Keratinocyte (primary cell): ENCODE measurements at regions not wholly inside any gene's neighbourhood (a gene's known extent, or its start where the extent isn't known, plus 50 kb on each side); places are given as distances from the start of the nearest gene placed in this dataset.

Experiments
- DNase-seq: peaks from one replicate; pipeline ENCODE4 v3.0.0-alpha.2; 2011; ENCODE audit warnings: low read depth, missing footprints, low spot score
- FAIRE-seq: peaks from 2 replicates; lab custom pipeline; 2011; peaks lifted over from hg19 to GRCh38; lab: Jason Lieb, UNC
- H2AFZ ChIP-seq: 2 replicates; pipeline ENCODE4 v1.6.0; 2012; ENCODE audit warnings: low read length, control low read depth, inconsistent platforms; ENCODE audit not compliant: control insufficient read depth
- H3K27ac ChIP-seq: 2 replicates; pipeline ENCODE4 v1.5.1; 2011; ENCODE audit warnings: low read length; ENCODE audit not compliant: control insufficient read depth, insufficient read depth
- H3K27me3 ChIP-seq: 3 replicates; pipeline ENCODE4 v1.6.0; 2011; ENCODE audit warnings: low read length; ENCODE audit not compliant: control insufficient read depth, insufficient read depth; ENCODE audit errors: extremely low read depth
- H3K36me3 ChIP-seq, 2 experiments: 2 replicates in 1 of 2; 3 replicates in 1 of 2; pipeline ENCODE4 v1.5.1; 2011; ENCODE audit warnings: low read length in 2 of 2, mild to moderate bottlenecking in 1 of 2; ENCODE audit not compliant: control insufficient read depth in 2 of 2, insufficient read depth in 2 of 2; ENCODE audit errors: extremely low read depth in 1 of 2
- H3K4me1 ChIP-seq: 3 replicates; pipeline ENCODE4 v1.5.1; 2011; ENCODE audit warnings: low read length; ENCODE audit not compliant: control insufficient read depth, insufficient read depth; ENCODE audit errors: extremely low read depth
- H3K4me2 ChIP-seq: 3 replicates; pipeline ENCODE4 v1.6.0; 2011; ENCODE audit warnings: low read depth, low read length; ENCODE audit not compliant: control insufficient read depth, insufficient read depth; ENCODE audit errors: extremely low read depth
- H3K4me3 ChIP-seq, 3 experiments: fragments of 200-600 bp in 1 of 3; sonication (generic) in 1 of 3; 2 replicates in 2 of 3; 3 replicates in 1 of 3; pipeline ENCODE4 v1.5.1; 2011 to 2016; ENCODE audit warnings: low read length in 3 of 3, mild to moderate bottlenecking in 3 of 3, control low read depth in 2 of 3, inconsistent platforms in 1 of 3, low read depth in 1 of 3, mixed read lengths in 1 of 3, mixed run types in 1 of 3, moderate library complexity in 1 of 3; ENCODE audit not compliant: control insufficient read depth in 2 of 3, insufficient read depth in 2 of 3; ENCODE audit errors: extremely low read depth in 1 of 3
- H3K79me2 ChIP-seq: 2 replicates; pipeline ENCODE4 v1.6.0; 2012; ENCODE audit warnings: low read length; ENCODE audit not compliant: control insufficient read depth, insufficient read depth
- H3K9ac ChIP-seq: 3 replicates; pipeline ENCODE4 v1.6.0; 2011; ENCODE audit warnings: low read length; ENCODE audit not compliant: control insufficient read depth, insufficient read depth; ENCODE audit errors: extremely low read depth
- H3K9me1 ChIP-seq: 3 replicates; pipeline ENCODE4 v1.6.0; 2011; ENCODE audit warnings: low read length; ENCODE audit not compliant: control insufficient read depth, insufficient read depth; ENCODE audit errors: extremely low read depth
- H3K9me3 ChIP-seq: 2 replicates; pipeline ENCODE4 v1.5.1; 2012; ENCODE audit warnings: low read depth, low read length; ENCODE audit not compliant: control insufficient read depth
- H4K20me1 ChIP-seq: 3 replicates; pipeline ENCODE4 v1.6.0; 2011; ENCODE audit warnings: low read length; ENCODE audit not compliant: control insufficient read depth, insufficient read depth; ENCODE audit errors: extremely low read depth
- EZH2 ChIP-seq: IDR thresholded peaks from one replicate; pipeline ENCODE4 v1.6.1; 2012; ENCODE audit warnings: inconsistent platforms, mild to moderate bottlenecking, low read length, moderate library complexity
- dilution Hi-C: fragments of 300-500 bp; cut with MboI; formaldehyde crosslinking; loops from one replicate; pipeline ENCODE4 v1.7.0; 2020; ENCODE audit warnings: low sequenced_read_pairs; ENCODE audit not compliant: extremely low pct_ligation_motif_present
- TF ChIP-seq, protein P1 (sequence below), 3 experiments: IDR thresholded peaks in 1 of 3; conservative IDR thresholded peaks in 1 of 3; optimal IDR thresholded peaks in 1 of 3; 2 replicates in 2 of 3; 3 replicates in 1 of 3; pipeline versions ENCODE3 to v1.5.1; 2011; ENCODE audit warnings: low read length in 3 of 3, mild to moderate bottlenecking in 3 of 3, moderate library complexity in 2 of 3, control low read depth in 1 of 3, inconsistent platforms in 1 of 3; ENCODE audit not compliant: insufficient read depth in 2 of 3; ENCODE audit errors: extremely low read depth in 1 of 3

DNA sequence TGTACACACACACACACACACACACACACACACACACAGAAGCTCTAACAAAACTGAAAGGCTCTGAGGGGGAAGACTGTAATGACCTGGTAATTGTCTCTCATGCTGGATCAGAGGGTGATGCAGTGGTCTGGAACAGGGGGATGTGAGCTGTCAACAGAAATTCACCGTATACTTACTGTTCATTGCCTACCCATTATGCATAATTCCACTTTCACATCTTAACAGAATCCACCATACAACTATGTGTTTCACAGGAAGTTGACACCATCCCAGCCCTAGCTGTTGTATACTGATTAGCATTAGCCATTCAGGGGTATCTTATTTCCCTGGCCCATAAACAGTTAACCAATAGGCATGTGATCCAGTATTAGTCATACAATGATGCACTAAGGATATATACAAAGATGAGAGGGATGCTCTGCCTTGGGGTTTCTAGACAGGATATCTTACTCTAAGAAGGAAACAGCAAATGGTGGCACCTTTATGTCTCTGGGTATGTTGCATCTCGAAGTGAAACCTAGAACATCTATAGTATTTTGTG lies 396.5 kb upstream of the BRINP1 start:
- DNase-seq (no peak), FAIRE-seq (no peak)
- Histone ChIP-seq H3K27ac (no peak overlapping the region), H4K20me1 (no peaks in the 10 kb centered on the region), H3K36me3 (no peaks in the 10 kb centered on the region), H3K4me3 (no peak overlapping the region), H3K9ac (no peak overlapping the region), H2AFZ (no peak overlapping the region), H3K9me1 (no peaks in the 10 kb centered on the region), H3K4me1 (no peaks in the 10 kb centered on the region), H3K4me2 (no peak overlapping the region), H3K9me3 (no peaks in the 10 kb centered on the region), H3K79me2 (no peaks in the 10 kb centered on the region), H3K27me3 (no peaks in the 10 kb centered on the region)
- TF ChIP-seq EZH2: no peak
- TF ChIP-seq, protein P1, sequence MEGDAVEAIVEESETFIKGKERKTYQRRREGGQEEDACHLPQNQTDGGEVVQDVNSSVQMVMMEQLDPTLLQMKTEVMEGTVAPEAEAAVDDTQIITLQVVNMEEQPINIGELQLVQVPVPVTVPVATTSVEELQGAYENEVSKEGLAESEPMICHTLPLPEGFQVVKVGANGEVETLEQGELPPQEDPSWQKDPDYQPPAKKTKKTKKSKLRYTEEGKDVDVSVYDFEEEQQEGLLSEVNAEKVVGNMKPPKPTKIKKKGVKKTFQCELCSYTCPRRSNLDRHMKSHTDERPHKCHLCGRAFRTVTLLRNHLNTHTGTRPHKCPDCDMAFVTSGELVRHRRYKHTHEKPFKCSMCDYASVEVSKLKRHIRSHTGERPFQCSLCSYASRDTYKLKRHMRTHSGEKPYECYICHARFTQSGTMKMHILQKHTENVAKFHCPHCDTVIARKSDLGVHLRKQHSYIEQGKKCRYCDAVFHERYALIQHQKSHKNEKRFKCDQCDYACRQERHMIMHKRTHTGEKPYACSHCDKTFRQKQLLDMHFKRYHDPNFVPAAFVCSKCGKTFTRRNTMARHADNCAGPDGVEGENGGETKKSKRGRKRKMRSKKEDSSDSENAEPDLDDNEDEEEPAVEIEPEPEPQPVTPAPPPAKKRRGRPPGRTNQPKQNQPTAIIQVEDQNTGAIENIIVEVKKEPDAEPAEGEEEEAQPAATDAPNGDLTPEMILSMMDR (optimal IDR thresholded peaks at IDR 0.05 in 1 of 3, IDR thresholded peaks at IDR 0.05 in 1 of 3, conservative IDR thresholded peaks at IDR 0.05 in 1 of 3; ENCODE audit: extremely low read depth in 1 of 3, insufficient read depth in 2 of 3, low read length in 3 of 3): no peak
- dilution Hi-C loops: no loop called here

DNA sequence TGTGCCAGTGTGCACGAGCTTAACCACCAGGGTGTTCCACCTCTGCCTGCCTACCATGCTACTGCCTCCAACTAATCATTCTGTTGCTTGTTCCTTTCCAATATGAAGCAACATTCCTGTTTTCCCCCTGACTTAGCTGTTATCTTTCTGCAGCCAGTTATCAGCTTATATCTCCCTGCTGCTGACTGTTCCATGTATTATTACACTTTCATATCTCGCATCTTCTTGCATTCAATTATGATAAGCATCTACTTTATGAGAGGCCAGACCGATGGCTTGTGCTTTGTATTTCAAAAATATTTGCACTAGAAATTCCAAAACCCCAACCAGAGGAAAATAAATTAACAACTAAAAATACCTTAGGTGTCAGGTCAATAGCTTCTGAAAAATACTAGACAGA lies 394.0 kb upstream of the BRINP1 start:
- no peak for TF ChIP-seq EZH2
- TF ChIP-seq, protein P1 (optimal IDR thresholded peaks at IDR 0.05 in 1 of 3, IDR thresholded peaks at IDR 0.05 in 1 of 3, conservative IDR thresholded peaks at IDR 0.05 in 1 of 3; ENCODE audit: extremely low read depth in 1 of 3, insufficient read depth in 2 of 3, low read length in 3 of 3): no peak
- Histone ChIP-seq H4K20me1 (no peaks in the 10 kb centered on the region), H3K9ac (no peak overlapping the region), H3K27ac (no peak overlapping the region), H3K9me3 (no peaks in the 10 kb centered on the region), H3K9me1 (no peaks in the 10 kb centered on the region), H3K36me3 (no peaks in the 10 kb centered on the region), H3K27me3 (no peaks in the 10 kb centered on the region), H3K4me2 (no peak overlapping the region), H3K4me3 (no peak overlapping the region), H3K4me1 (no peaks in the 10 kb centered on the region), H2AFZ (no peak overlapping the region), H3K79me2 (no peaks in the 10 kb centered on the region)
- no peak for DNase-seq
- no peak for FAIRE-seq
- dilution Hi-C loops: no loop called here
